CD14-positive monocyte (primary cell): ENCODE measurements at regions not wholly inside any gene's neighbourhood (a gene's known extent, or its start where the extent isn't known, plus 50 kb on each side); places are given as distances from the start of the nearest gene placed in this dataset.

Source experiments
- DNase-seq, 3 donors: peaks; one replicate each; pipeline ENCODE4 v3.0.0-alpha.2; 2011 to 2022
- H2AFZ ChIP-seq: 2 replicates; pipeline ENCODE4 v1.6.0; 2012; ENCODE audit warnings: mild to moderate bottlenecking, low read depth, low read length, inconsistent platforms; ENCODE audit not compliant: insufficient read depth, poor library complexity, severe bottlenecking
- H3K27ac ChIP-seq, 2 donors: 1 replicate in 1 of 2; 2 replicates in 1 of 2; pipeline ENCODE4 v1.5.1; 2012 to 2013; ENCODE audit warnings: low read length in 2 of 2, control low read depth in 1 of 2, inconsistent platforms in 1 of 2, low read depth in 1 of 2, mild to moderate bottlenecking in 1 of 2
- H3K27me3 ChIP-seq, 2 donors: one replicate each; pipeline versions ENCODE4 v1.6.0 to v1.6.1; 2011 to 2013; ENCODE audit warnings: low read length in 2 of 2; ENCODE audit not compliant: control insufficient read depth in 2 of 2, insufficient read depth in 2 of 2
- H3K36me3 ChIP-seq, 2 donors: replicated peaks in 1 of 2; 1 replicate in 1 of 2; 2 replicates in 1 of 2; pipeline versions ENCODE4 v1.5.1 to v1.6.1; 2012 to 2013; ENCODE audit warnings: low read length in 2 of 2, control low read depth in 1 of 2, inconsistent platforms in 1 of 2, mild to moderate bottlenecking in 1 of 2; ENCODE audit not compliant: insufficient read depth in 2 of 2, control insufficient read depth in 1 of 2
- H3K4me1 ChIP-seq, 2 donors: 1 replicate in 1 of 2; 2 replicates in 1 of 2; pipeline versions ENCODE4 v1.5.1 to v1.6.1; 2012 to 2013; ENCODE audit warnings: low read length in 2 of 2, control low read depth in 1 of 2, inconsistent platforms in 1 of 2, mild to moderate bottlenecking in 1 of 2, moderate library complexity in 1 of 2; ENCODE audit not compliant: insufficient read depth in 2 of 2, control insufficient read depth in 1 of 2
- H3K4me2 ChIP-seq: replicated peaks from 2 replicates; pipeline ENCODE3; 2012; ENCODE audit warnings: low read length, moderate library complexity, mild to moderate bottlenecking; ENCODE audit not compliant: poor library complexity, severe bottlenecking; ENCODE audit errors: extremely low read depth
- H3K4me3 ChIP-seq, 3 experiments: fragments of 200-600 bp in 1 of 3; sonication (generic) in 1 of 3; replicated peaks in 1 of 3; 1 replicate in 2 of 3; 2 replicates in 1 of 3; pipeline ENCODE4 v1.5.1; 2011 to 2013; ENCODE audit warnings: low read length in 3 of 3, mild to moderate bottlenecking in 3 of 3, control low read depth in 2 of 3, low read depth in 2 of 3, inconsistent platforms in 1 of 3, moderate library complexity in 1 of 3
- H3K79me2 ChIP-seq: 2 replicates; pipeline ENCODE4 v1.6.0; 2012; ENCODE audit warnings: mild to moderate bottlenecking, control low read depth, inconsistent platforms, low read length, moderate library complexity; ENCODE audit not compliant: insufficient read depth
- H3K9ac ChIP-seq: 2 replicates; pipeline ENCODE4 v1.6.0; 2017; ENCODE audit warnings: low read length, mild to moderate bottlenecking; ENCODE audit not compliant: insufficient read depth, poor library complexity, severe bottlenecking
- H3K9me3 ChIP-seq, 2 donors: replicated peaks in 1 of 2; 1 replicate in 1 of 2; 2 replicates in 1 of 2; pipeline versions ENCODE4 v1.5.1 to v1.6.1; 2012 to 2013; ENCODE audit warnings: low read length in 2 of 2, control low read depth in 1 of 2; ENCODE audit not compliant: control insufficient read depth in 1 of 2, insufficient read depth in 1 of 2
- H4K20me1 ChIP-seq: 2 replicates; pipeline ENCODE4 v1.6.0; 2012; ENCODE audit warnings: mild to moderate bottlenecking, low read length, control low read depth, moderate library complexity; ENCODE audit not compliant: insufficient read depth
- H3K27ac Mint-ChIP-seq, 7 donors: one replicate each; pipeline ENCODE4 v1.8.0; 2020; ENCODE audit warnings: mild to moderate bottlenecking in 7 of 7, mixed read lengths in 7 of 7, moderate library complexity in 6 of 7, inconsistent platforms in 2 of 7
- H3K27me3 Mint-ChIP-seq, 3 donors: one replicate each; pipeline ENCODE4 v1.8.0; 2021 to 2022; ENCODE audit warnings: low read depth in 3 of 3, mild to moderate bottlenecking in 3 of 3, mixed read lengths in 3 of 3, moderate library complexity in 3 of 3, inconsistent platforms in 1 of 3
- H3K36me3 Mint-ChIP-seq, 2 donors: one replicate each; pipeline ENCODE4 v1.8.0; 2020; ENCODE audit warnings: mixed read lengths in 2 of 2, inconsistent platforms in 1 of 2, mild to moderate bottlenecking in 1 of 2
- H3K4me1 Mint-ChIP-seq: one replicate; pipeline ENCODE4 v1.8.0; 2020; ENCODE audit warnings: mild to moderate bottlenecking, mixed read lengths
- H3K4me3 Mint-ChIP-seq, 2 donors: one replicate each; pipeline ENCODE4 v1.8.0; 2020; ENCODE audit warnings: mild to moderate bottlenecking in 2 of 2, mixed read lengths in 2 of 2, moderate library complexity in 1 of 2
- H3K9me3 Mint-ChIP-seq, 7 donors: one replicate each; pipeline ENCODE4 v1.8.0; 2020 to 2022; ENCODE audit warnings: mixed read lengths in 7 of 7, mild to moderate bottlenecking in 6 of 7, moderate library complexity in 6 of 7, inconsistent platforms in 2 of 7
- WGBS: methylation state at CpG from one replicate; pipeline ENCODE4 v1.1.5; 2013; ENCODE audit warnings: missing lambda C conversion rate; ENCODE audit not compliant: insufficient coverage; 5-methylcytosine and 5-hydroxymethylcytosine counted together
- intact Hi-C, 2 donors: fragments of 100-400 bp; cut with micrococcal nuclease; formaldehyde crosslinking; loops; one replicate each; pipeline versions ENCODE4 v1.15.0 to v1.15.1; 2023
- TF ChIP-seq, protein P1 (sequence below): fragments of 200-600 bp; IDR thresholded peaks from one replicate; pipeline ENCODE4 v1.8.0; 2022; ENCODE audit warnings: antibody characterized with exemption, mild to moderate bottlenecking

DNA sequence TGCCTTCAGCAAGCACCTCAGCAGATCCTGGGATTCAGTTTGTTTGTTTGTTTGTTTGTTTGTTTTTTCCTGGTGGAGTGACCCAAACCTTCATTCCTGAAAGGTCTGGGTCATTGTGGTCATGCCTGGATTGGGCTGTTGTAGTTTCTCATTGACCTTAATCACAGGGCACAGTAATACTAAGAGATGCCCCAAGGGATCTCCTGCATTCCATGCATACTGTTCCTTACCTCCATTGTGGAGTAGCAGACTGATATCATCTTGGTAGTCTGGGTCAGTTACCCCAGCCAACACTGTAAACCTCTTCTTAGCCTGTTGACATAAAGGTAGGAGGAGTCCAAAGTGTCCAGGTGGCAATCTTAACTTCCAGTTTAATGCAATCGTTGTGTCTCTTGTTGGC, 1466.7 kb upstream of the CDH9 start:
- Histone ChIP-seq H2AFZ (no peak overlapping the region), H3K27ac (no peak overlapping the region), H3K9me3 (peaks cover 14 to 20% of the 10 kb centered on the region in 2 donors), H3K9ac (no peak overlapping the region), H3K4me1 (no peaks in the 10 kb centered on the region), H3K79me2 (no peaks in the 10 kb centered on the region), H3K4me3 (no peak overlapping the region), H4K20me1 (no peaks in the 10 kb centered on the region), H3K27me3 (no peaks in the 10 kb centered on the region), H3K4me2 (no peak overlapping the region), H3K36me3 (no peaks in the 10 kb centered on the region)
- H3K27me3 Mint-ChIP-seq, result no peaks in the 10 kb centered on the region
- DNase-seq, result no peak
- H3K36me3 Mint-ChIP-seq, result no peaks in the 10 kb centered on the region
- no CpG with 5 or more reads among the region's 1 CpG for WGBS
- no peaks in the 10 kb centered on the region for H3K4me1 Mint-ChIP-seq
- no peak overlapping the region for H3K27ac Mint-ChIP-seq
- intact Hi-C loops, result no loop called here
- H3K4me3 Mint-ChIP-seq, result no peak overlapping the region
- peaks cover 0 to 21% (median 4%) of the 10 kb centered on the region in 7 donors for H3K9me3 Mint-ChIP-seq
- TF ChIP-seq, protein P1, sequence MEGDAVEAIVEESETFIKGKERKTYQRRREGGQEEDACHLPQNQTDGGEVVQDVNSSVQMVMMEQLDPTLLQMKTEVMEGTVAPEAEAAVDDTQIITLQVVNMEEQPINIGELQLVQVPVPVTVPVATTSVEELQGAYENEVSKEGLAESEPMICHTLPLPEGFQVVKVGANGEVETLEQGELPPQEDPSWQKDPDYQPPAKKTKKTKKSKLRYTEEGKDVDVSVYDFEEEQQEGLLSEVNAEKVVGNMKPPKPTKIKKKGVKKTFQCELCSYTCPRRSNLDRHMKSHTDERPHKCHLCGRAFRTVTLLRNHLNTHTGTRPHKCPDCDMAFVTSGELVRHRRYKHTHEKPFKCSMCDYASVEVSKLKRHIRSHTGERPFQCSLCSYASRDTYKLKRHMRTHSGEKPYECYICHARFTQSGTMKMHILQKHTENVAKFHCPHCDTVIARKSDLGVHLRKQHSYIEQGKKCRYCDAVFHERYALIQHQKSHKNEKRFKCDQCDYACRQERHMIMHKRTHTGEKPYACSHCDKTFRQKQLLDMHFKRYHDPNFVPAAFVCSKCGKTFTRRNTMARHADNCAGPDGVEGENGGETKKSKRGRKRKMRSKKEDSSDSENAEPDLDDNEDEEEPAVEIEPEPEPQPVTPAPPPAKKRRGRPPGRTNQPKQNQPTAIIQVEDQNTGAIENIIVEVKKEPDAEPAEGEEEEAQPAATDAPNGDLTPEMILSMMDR, result no peak

DNA sequence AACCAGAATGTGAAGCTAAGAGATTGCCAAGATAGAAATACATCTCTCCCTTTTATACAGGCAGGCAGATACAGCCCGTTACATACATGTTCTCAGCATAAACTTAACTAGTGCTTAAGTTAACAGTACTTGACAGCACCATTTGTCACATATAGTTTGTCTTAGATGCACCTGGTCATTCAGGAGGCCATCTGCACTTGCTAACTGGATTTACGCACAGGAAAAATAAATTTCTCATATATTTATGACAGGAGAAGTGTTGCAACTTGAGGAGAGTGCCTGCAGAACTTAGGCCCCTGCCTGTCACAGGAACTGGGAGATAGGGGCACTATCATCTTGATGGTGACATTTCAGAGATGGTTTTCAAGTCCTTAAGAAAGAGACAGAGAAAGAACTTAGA, 1462.1 kb upstream of the CDH9 start:
- H2AFZ ChIP-seq, result no peak overlapping the region
- TF ChIP-seq, protein P1, result no peak
- H3K9me3 ChIP-seq, result peaks cover 0 to 2% of the 10 kb centered on the region in 2 donors

More for the DNA sequence above, 1462.1 kb upstream of the CDH9 start:
- no peaks in the 10 kb centered on the region for H3K36me3 Mint-ChIP-seq
- Histone ChIP-seq H3K27ac (no peak overlapping the region), H3K4me3 (no peak overlapping the region), H4K20me1 (no peaks in the 10 kb centered on the region), H3K36me3 (no peaks in the 10 kb centered on the region), H3K4me1 (no peaks in the 10 kb centered on the region), H3K27me3 (no peaks in the 10 kb centered on the region), H3K9ac (no peak overlapping the region), H3K79me2 (no peaks in the 10 kb centered on the region), H3K4me2 (no peak overlapping the region)
- no peak overlapping the region for H3K4me3 Mint-ChIP-seq
- H3K4me1 Mint-ChIP-seq, result no peaks in the 10 kb centered on the region
- intact Hi-C loops, result no loop called here
- peaks cover 0 to 3% (median 0%) of the 10 kb centered on the region in 7 donors for H3K9me3 Mint-ChIP-seq
- H3K27me3 Mint-ChIP-seq, result no peaks in the 10 kb centered on the region
- no peak overlapping the region for H3K27ac Mint-ChIP-seq
- no peak for DNase-seq
- 33% methylated on average over 1 of the region's 2 CpGs for WGBS
